GM04504 (cell line): ENCODE measurements at regions not wholly inside any gene's neighbourhood (a gene's known extent, or its start where the extent isn't known, plus 50 kb on each side); places are given as distances from the start of the nearest gene placed in this dataset.
"Not testable (repeated sequence)": the region's sequence is repeated elsewhere in the genome, so short reads cannot be mapped to it uniquely, and the experiment has no call there.

Experiments
- DNase-seq: peaks from one replicate; pipeline ENCODE4 v3.0.0-alpha.2; 2012; ENCODE audit warnings: low read depth

DNA sequence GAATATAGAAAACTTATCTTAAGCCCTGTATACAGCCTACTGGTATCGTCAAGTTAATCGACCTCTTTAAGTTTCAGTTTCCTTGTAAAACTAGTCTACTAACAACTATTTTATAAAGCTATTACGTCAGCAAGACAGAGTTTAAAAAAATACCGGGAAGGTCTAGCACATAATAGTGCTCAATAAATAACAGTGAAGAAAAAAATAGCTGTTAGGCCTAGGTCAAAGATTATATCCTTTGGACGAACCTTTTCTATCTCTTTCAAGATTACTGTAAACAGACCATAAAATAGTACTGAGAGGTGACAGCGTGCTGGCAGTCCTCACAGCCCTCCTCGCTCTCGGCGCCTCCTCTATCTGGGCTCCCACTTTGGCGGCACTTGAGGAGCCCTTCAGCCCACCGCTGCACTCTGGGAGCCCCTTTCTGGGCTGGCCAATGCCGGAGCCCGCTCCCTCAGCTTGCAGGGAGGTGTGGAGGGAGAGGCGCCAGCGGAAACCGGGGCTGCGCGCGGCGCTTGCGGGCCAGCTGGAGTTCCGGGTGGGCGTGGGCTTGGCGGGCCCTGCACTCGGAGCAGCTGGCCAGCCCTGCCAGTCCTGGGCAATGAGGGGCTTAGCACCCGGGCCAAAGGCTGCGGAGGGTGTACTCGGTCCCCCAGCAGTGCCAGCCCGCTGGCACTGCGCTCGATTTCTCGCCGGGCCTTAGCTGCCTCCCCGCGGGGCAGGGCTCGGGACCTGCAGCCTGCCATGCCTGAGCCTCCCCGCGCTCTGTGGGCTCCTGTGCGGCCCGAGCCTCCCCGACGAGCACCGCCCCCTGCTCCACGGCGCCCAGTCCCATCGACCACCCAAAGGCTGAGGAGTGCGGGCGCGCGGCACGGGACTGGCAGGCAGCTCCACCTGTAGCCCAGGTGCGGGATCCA lies 119.1 kb upstream of the HSF2 start:
- not testable (repeated sequence) for DNase-seq

DNA sequence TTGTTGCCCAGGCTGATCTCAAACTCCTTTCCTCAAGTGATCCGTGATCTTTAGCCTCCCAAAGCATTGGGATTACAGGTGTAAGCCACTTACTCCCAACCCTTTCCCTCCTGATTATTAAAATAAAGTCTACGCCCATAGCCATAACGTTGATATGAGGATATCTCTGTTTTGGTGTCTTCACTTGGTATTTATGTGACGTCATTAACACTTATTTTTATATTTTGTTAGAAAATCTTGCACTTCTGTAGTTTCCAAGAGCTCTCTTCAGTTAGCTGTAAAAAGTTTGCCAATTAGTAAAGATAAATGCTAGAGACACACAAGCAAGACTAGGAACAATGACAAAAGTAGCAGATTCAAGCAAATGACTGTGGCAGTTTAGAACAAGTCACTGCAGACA lies 115.6 kb upstream of the HSF2 start:
- no peak for DNase-seq

DNA sequence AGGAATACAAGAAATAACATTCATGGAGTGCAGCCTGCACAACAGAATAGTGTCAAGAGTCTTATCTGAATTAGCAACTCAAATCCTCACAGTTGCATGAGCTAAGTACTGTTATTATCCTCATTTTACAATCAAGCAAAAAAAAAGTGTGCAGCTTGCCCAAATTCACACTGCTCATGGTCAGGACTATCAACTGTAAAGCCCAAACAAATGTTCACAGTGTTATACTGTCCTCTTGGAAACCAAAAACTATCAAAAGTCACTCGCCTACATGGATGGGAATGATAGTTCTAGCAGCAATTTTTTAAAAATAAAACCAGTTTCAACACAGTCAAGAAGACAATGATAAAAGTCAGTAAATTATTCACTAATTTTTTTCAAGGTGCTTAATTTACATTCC lies 114.6 kb upstream of the HSF2 start:
- DNase-seq, result no peak

GRCh38 chr6:122285292-122285913 lies 114.0 kb upstream of the HSF2 start:
- no peak for DNase-seq

- DNase-seq, result no peak
Observed at GRCh38 chr6:122286512-122286911, 112.9 kb upstream of the HSF2 start.

DNA sequence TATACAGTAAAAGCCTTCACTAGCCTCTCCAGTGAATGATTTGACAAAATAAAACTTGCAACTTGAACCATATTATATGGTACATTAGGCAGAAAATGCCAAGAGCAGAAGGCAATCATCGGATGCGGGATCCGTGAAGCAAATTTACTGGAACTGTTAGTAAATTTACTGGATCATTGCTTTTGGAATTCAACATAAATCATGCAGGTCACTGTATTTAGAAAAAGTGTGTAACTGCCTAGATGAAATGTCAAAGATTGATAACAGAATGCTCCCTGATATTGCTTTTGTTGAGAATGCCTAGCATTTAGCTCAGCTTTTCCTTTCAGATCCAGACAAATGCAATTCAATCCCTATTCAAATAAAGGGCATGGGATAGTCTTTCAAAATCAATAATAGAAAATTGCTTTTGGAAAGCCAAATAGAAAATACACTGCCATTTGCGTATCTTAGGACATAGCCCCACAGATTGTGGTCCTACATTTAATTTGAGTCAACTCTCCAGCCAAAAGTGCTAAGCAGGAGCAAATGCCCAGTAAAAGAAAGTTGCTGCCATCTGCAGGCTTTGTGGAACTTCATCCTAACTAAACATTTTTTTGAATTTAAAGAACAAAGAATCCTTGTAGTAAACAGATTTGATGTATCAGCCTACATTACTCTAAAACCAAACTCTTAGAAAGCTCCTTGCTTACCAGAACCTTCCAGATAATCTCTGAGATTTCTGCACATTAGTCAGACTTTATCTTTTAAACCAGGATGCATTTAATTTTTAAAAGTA lies 109.5 kb upstream of the HSF2 start:
- DNase-seq, result no peak

DNA sequence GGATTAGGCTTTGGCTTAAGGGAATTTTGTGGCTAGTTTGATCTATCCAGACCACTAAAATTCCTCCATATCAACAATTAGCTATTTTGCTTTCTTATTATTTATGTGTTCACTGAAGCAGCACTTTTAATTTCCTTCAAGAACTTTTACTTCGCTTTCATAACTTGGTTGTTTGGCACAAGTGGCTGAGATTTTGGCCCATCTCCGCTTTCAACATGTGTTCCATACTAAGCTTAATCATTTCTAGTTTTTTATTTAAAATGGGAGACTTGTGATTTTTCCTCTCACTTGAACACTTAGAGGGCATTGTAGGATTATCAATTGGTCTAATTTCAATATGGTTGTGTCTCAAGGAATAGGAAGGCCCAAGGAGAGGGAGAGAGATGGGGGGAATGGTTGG lies 102.4 kb upstream of the HSF2 start:
- no peak for DNase-seq

DNA sequence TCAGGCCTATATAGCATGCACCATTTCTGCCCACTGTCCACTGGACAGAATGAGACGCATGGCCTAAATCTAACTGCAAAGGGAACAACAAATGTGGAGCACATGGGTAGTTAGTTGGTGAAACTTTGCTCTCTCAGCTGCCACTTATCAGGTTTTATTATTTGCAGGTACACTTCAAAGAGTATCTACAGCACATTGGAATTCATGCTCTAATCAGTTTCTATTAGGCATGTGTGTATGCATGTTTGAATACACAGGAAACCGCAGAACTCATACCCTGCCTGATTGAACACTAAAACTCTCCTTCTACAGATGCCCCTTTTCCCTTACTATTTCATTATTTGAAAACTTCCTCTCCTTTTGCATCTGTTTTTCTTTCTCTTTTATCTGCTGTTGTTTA lies 97.4 kb upstream of the HSF2 start:
- DNase-seq, result no peak

DNA sequence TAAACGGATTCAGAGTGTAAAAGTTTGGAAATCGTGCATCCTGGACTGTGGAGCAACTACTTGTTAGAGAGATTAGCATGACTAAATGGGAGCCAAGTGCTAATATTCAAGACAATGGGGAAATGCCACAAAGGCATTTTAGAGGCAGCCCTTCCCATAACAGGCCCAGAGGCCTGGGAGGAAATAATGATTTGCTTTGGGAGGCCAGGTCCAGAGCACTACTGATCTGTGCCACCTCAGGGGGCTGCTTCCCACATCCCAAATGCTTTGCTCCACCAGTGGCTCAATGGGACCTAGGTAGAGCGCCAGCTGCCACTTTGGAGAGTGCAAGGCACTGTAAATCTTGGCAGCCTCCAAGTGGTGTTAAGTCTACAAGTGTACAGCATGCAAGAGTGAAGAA lies 91.9 kb upstream of the HSF2 start:
- no peak for DNase-seq

DNA sequence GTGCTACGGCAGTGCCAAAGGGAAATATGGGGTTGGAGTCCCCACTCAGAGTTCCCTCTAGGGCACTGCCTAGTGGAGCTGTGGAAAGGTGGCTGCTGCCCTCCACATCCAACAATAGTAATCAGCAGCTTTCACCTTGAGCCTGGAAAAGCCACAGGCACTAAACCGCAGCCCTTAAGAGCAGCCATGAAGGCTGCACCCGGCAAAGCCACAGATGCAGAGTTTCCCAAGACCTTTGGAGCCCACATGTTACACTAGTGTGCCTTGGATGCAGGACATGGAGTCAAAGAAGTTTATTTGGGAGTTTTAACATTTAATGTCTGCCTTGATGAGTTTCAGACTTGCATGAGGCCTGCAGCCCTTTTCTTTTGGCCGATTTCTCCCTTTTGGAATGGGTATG lies 91.4 kb upstream of the HSF2 start:
- no peak for DNase-seq

- no peak for DNase-seq
Observed at GRCh38 chr6:122315842-122316241, 83.6 kb upstream of the HSF2 start.

DNA sequence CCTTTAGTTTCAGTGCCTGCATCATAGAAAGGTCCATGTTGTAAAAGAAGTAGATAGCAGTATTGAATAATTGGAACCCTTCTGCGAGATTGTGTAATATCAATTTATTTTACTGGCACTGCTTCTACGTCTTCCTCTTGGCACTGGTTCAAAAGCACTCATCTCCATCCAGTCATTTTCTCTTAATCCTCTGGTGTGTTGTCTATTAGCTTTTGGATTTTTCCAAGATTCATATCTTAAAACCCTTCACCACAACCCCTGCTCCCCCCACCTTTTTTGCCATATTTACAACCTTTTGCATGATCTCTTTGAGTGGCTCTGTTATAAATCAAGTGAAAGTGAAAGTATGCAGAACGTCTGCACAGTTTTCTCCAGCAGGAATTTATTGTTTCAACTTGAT lies 76.6 kb upstream of the HSF2 start:
- DNase-seq, result no peak

DNA sequence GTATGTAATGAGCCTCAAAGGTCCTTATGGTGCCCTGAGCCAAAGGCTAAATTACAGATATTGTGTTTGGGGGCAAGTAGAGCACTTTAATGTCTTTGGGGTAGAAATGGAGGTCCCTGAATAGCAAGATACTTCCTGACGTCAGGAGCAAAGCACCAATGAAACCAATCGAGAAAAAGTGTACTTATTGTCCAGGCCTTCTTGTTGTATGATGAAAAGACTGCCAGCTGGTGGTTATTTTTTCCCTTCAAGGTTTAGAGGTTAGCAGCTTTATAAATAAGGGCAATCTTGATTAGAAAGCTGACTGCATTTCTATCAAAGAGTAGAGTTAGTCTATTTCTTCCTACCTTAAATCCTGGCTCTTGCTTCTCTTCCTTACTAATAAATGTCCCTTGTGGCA lies 76.1 kb upstream of the HSF2 start:
- no peak for DNase-seq

- no peak for DNase-seq
Observed at GRCh38 chr6:122330315-122330714, 69.1 kb upstream of the HSF2 start.

- DNase-seq, result no peak
Observed at GRCh38 chr6:122337645-122338044, 61.8 kb upstream of the HSF2 start.

GRCh38 chr6:122339661-122340060 lies 59.8 kb upstream of the HSF2 start:
- DNase-seq, result no peak

GRCh38 chr6:122347280-122347679 lies 52.2 kb upstream of the HSF2 start:
- DNase-seq, result no peak

DNA sequence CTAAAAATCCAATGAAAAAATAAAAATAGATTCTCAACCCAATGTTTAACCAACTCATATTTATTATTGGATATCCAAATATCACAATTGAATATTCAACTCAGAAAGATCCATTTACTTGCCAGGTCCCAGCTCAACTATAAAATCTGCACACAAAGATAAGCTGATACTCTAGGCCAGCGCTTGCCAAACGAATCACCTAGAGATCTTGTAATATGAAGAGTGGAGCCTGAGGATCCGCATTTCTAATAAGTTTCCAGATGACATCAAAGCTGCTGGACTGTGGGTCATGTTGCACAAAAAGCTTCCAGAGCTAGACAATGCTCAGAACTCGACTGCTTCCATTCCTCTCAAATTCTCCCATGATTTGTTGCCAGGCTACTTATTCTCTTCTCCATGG lies 51.7 kb upstream of the HSF2 start:
- no peak for DNase-seq
